Tibial nerve (tissue), 3 donors: ENCODE measurements at regions not wholly inside any gene's neighbourhood (a gene's known extent, or its start where the extent isn't known, plus 50 kb on each side); places are given as distances from the start of the nearest gene placed in this dataset.

Experiments
- CTCF ChIP-seq, 5 experiments: fragments of 200-600 bp in 3 of 5; fragments of 450-650 bp in 2 of 5; sonication (generic) in 3 of 5; IDR thresholded peaks; one replicate each; pipeline ENCODE4 v1.5.1; 2016 to 2019; ENCODE audit warnings: antibody characterized with exemption in 5 of 5, mild to moderate bottlenecking in 3 of 5, moderate library complexity in 2 of 5
- POLR2A ChIP-seq, 2 donors: fragments of 450-650 bp; IDR thresholded peaks; one replicate each; pipeline ENCODE4 v1.6.1; 2017; ENCODE audit warnings: antibody characterized with exemption in 2 of 2, mild to moderate bottlenecking in 2 of 2, moderate library complexity in 2 of 2

- TF ChIP-seq CTCF (IDR thresholded peaks at IDR 0.05) (no peak), POLR2A (IDR thresholded peaks at IDR 0.05) (no peak)
Measured at GRCh38 chr3:30544812-30545211, 61.6 kb upstream of the TGFBR2 start.
